ENCODE measurements at regions not wholly inside any gene's neighbourhood (a gene's known extent, or its start where the extent isn't known, plus 50 kb on each side); places are given as distances from the start of the nearest gene placed in this dataset.

GRCh38 chr11:42175203-42175602 lies 715.8 kb upstream of the LRRC4C start:
- no peak for DNase-seq (ENCODE audit: low read depth, low spot score)
- ChIA-PET POLR2A (no interaction called here), CTCF (no interaction called here)
- H3K27me3 ChIP-seq (ENCODE audit: control insufficient read depth, insufficient read depth, low read length), result no peaks in the 10 kb centered on the region
- H3K27ac ChIP-seq (ENCODE audit: low read depth, low read length), result no peak overlapping the region
- TF ChIP-seq CTCF (IDR thresholded peaks at IDR 0.05; ENCODE audit: low read depth, low read length), result no peak
- H3K9me3 ChIP-seq (ENCODE audit: control insufficient read depth, insufficient read depth, low read length), result no peaks in the 10 kb centered on the region; the same call in 1 of the 2 replicates
- H3K4me3 ChIP-seq (ENCODE audit: low read depth, low read length), result no peak overlapping the region

- Histone ChIP-seq H3K4me3 (ENCODE audit: low read depth, low read length) (no peak overlapping the region), H3K27ac (ENCODE audit: low read depth, low read length) (no peak overlapping the region), H3K27me3 (ENCODE audit: control insufficient read depth, insufficient read depth, low read length) (no peaks in the 10 kb centered on the region), H3K9me3 (ENCODE audit: control insufficient read depth, insufficient read depth, low read length) (no peaks in the 10 kb centered on the region)
- DNase-seq (ENCODE audit: low read depth, low spot score), result no peak
- no peak for TF ChIP-seq CTCF (IDR thresholded peaks at IDR 0.05; ENCODE audit: low read depth, low read length)
- POLR2A ChIA-PET, result no interaction called here
- CTCF ChIA-PET, result no interaction called here
These were observed 719.8 kb upstream of the LRRC4C start for GRCh38 chr11:42179216-42179615.

GRCh38 chr11:42195289-42196013 lies 736.0 kb upstream of the LRRC4C start:
- ChIA-PET CTCF (no interaction called here), POLR2A (no interaction called here)
- DNase-seq (ENCODE audit: low read depth, low spot score), result no peak
- Histone ChIP-seq H3K9me3 (ENCODE audit: control insufficient read depth, insufficient read depth, low read length) (peaks cover 5% of the 10 kb centered on the region; the same call in 1 of the 2 replicates), H3K4me3 (ENCODE audit: low read depth, low read length) (no peak overlapping the region), H3K27me3 (ENCODE audit: control insufficient read depth, insufficient read depth, low read length) (no peaks in the 10 kb centered on the region), H3K27ac (ENCODE audit: low read depth, low read length) (no peak overlapping the region)
- no peak for TF ChIP-seq CTCF (IDR thresholded peaks at IDR 0.05; ENCODE audit: low read depth, low read length)

- no peak for DNase-seq (ENCODE audit: low read depth, low spot score)
- peaks cover 16% of the 10 kb centered on the region for H3K9me3 ChIP-seq (ENCODE audit: control insufficient read depth, insufficient read depth, low read length)
- no peaks in the 10 kb centered on the region for H3K27me3 ChIP-seq (ENCODE audit: control insufficient read depth, insufficient read depth, low read length)
- no peak for TF ChIP-seq CTCF (IDR thresholded peaks at IDR 0.05; ENCODE audit: low read depth, low read length)
- H3K27ac ChIP-seq (ENCODE audit: low read depth, low read length), result no peak overlapping the region
- ChIA-PET POLR2A (no interaction called here), CTCF (no interaction called here)
- H3K4me3 ChIP-seq (ENCODE audit: low read depth, low read length), result no peak overlapping the region
These were observed 740.9 kb upstream of the LRRC4C start for GRCh38 chr11:42200311-42200710.

- TF ChIP-seq CTCF (IDR thresholded peaks at IDR 0.05; ENCODE audit: low read depth, low read length), result no peak
- Histone ChIP-seq H3K27ac (ENCODE audit: low read depth, low read length) (no peak overlapping the region), H3K27me3 (ENCODE audit: control insufficient read depth, insufficient read depth, low read length) (no peaks in the 10 kb centered on the region), H3K4me3 (ENCODE audit: low read depth, low read length) (no peak overlapping the region), H3K9me3 (ENCODE audit: control insufficient read depth, insufficient read depth, low read length) (peaks cover 21% of the 10 kb centered on the region)
- DNase-seq (ENCODE audit: low read depth, low spot score), result no peak
- ChIA-PET POLR2A (no interaction called here), CTCF (no interaction called here)
These were observed 742.2 kb upstream of the LRRC4C start for GRCh38 chr11:42201603-42202148.
